ENCODE measurements at regions not wholly inside any gene's neighbourhood (a gene's known extent, or its start where the extent isn't known, plus 50 kb on each side); places are given as distances from the start of the nearest gene placed in this dataset.

DNA sequence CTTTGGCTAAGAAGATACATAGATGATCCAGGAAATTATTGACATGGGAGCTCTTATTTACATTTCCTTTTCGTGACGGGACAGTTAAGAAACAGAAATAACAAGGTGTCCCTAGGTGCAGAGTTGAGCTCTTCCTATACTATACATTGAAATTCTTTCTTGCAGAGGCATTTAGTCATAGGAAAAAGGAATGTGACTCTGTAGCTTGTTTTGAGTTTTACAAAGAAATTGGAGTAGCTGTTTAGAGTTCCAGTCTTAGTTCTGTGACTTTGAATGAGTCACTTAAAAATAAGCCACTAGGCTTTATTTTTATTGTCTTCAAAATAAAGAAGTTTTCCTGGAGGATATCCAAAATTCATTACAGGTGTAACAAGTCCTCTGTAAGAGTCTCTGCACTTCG lies 723.5 kb upstream of the SGO1 start:
- Mint-ChIP-seq H3K36me3 (ENCODE audit: low read depth) (no peaks in the 10 kb centered on the region), H3K4me1 (ENCODE audit: low read depth) (no peaks in the 10 kb centered on the region), H3K27ac (no peak overlapping the region), H3K4me3 (no peak overlapping the region), H3K27me3 (no peaks in the 10 kb centered on the region), H3K9me3 (peaks cover 13% of the 10 kb centered on the region)
- intact Hi-C loops (cut with DNase I, micrococcal nuclease): no loop called here
- TF ChIP-seq, protein P1, sequence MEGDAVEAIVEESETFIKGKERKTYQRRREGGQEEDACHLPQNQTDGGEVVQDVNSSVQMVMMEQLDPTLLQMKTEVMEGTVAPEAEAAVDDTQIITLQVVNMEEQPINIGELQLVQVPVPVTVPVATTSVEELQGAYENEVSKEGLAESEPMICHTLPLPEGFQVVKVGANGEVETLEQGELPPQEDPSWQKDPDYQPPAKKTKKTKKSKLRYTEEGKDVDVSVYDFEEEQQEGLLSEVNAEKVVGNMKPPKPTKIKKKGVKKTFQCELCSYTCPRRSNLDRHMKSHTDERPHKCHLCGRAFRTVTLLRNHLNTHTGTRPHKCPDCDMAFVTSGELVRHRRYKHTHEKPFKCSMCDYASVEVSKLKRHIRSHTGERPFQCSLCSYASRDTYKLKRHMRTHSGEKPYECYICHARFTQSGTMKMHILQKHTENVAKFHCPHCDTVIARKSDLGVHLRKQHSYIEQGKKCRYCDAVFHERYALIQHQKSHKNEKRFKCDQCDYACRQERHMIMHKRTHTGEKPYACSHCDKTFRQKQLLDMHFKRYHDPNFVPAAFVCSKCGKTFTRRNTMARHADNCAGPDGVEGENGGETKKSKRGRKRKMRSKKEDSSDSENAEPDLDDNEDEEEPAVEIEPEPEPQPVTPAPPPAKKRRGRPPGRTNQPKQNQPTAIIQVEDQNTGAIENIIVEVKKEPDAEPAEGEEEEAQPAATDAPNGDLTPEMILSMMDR (IDR thresholded peaks at IDR 0.05): no peak
- no peaks in the 10 kb centered on the region for H3K9me3 ChIP-seq (ENCODE audit: control insufficient read depth in 1 of 2, insufficient read depth in 1 of 2, low read length in 2 of 2)
- ChIA-PET POLR2A (no interaction called here), CTCF (no interaction called here)
- no peak for DNase-seq
- H3K27ac ChIP-seq (ENCODE audit: low read depth in 1 of 2, low read length in 2 of 2): no peak overlapping the region
- ATAC-seq (ENCODE audit: poor library complexity): no peak
- H3K36me3 ChIP-seq (ENCODE audit: insufficient read depth, low read length): no peaks in the 10 kb centered on the region
- H3K4me1 ChIP-seq (ENCODE audit: insufficient read depth, low read length): no peaks in the 10 kb centered on the region
- H3K27me3 ChIP-seq (ENCODE audit: control insufficient read depth in 1 of 2, insufficient read depth in 2 of 2, low read length in 2 of 2): no peaks in the 10 kb centered on the region
- no peak overlapping the region for H3K4me3 ChIP-seq (ENCODE audit: low read length)

DNA sequence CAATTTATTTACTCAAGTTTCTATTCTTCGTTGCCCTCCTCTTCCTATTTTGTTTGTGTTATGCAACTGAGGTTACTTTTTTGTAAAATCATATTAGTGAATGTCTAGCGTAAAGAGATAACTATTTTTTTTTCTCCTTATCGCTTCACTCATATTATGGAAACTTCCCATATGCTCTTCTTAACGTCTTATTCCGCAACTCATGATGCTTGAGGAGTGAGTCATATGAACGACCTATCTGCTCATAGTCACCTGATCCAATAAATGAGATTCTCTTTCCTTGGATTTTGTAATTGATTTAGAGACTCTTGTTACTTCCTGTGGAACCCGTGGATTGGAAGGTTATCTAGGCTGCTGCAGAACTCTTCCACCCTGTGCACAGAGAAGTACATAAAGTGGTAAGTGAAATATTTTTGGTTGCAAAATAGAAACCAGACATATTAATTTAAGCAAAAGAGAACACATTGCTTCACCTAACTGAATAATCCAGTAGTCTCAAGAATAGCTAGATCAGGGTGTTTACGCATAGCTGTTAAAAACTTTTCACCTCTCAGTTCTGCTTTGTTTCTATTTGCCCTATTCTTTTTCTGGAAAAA lies 719.3 kb upstream of the SGO1 start:
- H3K27ac ChIP-seq (ENCODE audit: low read depth in 1 of 2, low read length in 2 of 2): no peak overlapping the region
- no peaks in the 10 kb centered on the region for H3K4me1 ChIP-seq (ENCODE audit: insufficient read depth, low read length)
- Mint-ChIP-seq H3K36me3 (ENCODE audit: low read depth) (no peaks in the 10 kb centered on the region), H3K9me3 (peaks cover 10% of the 10 kb centered on the region), H3K27ac (no peak overlapping the region), H3K4me1 (ENCODE audit: low read depth) (no peaks in the 10 kb centered on the region), H3K27me3 (no peaks in the 10 kb centered on the region), H3K4me3 (no peak overlapping the region)
- TF ChIP-seq, protein P1 (IDR thresholded peaks at IDR 0.05): no peak
- ChIA-PET POLR2A (no interaction called here), CTCF (no interaction called here)
- no peaks in the 10 kb centered on the region for H3K27me3 ChIP-seq (ENCODE audit: control insufficient read depth in 1 of 2, insufficient read depth in 2 of 2, low read length in 2 of 2)
- no peak for ATAC-seq (ENCODE audit: poor library complexity)
- intact Hi-C loops (cut with DNase I, micrococcal nuclease): no loop called here
- H3K9me3 ChIP-seq (ENCODE audit: control insufficient read depth in 1 of 2, insufficient read depth in 1 of 2, low read length in 2 of 2): no peaks in the 10 kb centered on the region
- H3K4me3 ChIP-seq (ENCODE audit: low read length): no peak overlapping the region
- no peaks in the 10 kb centered on the region for H3K36me3 ChIP-seq (ENCODE audit: insufficient read depth, low read length)
- no peak for DNase-seq

DNA sequence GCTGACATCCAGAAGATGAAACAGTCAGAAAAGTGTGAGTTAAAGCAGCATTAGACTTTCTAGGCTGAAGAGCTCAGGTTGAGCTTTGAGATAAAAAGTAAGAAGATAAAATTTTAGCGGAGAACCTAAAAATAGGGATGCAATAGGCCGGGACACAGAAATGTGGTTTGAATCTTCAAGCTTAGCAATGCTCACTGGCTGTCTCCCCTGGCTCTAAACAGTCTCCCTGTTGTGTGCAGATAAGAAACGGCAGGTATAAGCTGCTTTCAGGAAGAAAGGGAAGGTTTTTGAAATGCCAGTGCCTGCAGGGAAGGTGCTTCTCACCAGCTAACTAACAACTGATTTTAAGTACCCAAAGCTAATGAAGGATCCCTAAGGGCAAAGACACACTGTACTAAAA lies 718.7 kb upstream of the SGO1 start:
- H3K27me3 Mint-ChIP-seq: no peaks in the 10 kb centered on the region
- no peak for ATAC-seq (ENCODE audit: poor library complexity)
- no peaks in the 10 kb centered on the region for H3K27me3 ChIP-seq (ENCODE audit: control insufficient read depth in 1 of 2, insufficient read depth in 2 of 2, low read length in 2 of 2)
- POLR2A ChIA-PET: no interaction called here
- no peak overlapping the region for H3K4me3 Mint-ChIP-seq
- TF ChIP-seq, protein P1 (IDR thresholded peaks at IDR 0.05): no peak
- intact Hi-C loops (cut with DNase I, micrococcal nuclease): no loop called here
- no peaks in the 10 kb centered on the region for H3K36me3 ChIP-seq (ENCODE audit: insufficient read depth, low read length)
- no peaks in the 10 kb centered on the region for H3K4me1 ChIP-seq (ENCODE audit: insufficient read depth, low read length)
- no peak overlapping the region for H3K27ac Mint-ChIP-seq
- peaks cover 15% of the 10 kb centered on the region for H3K9me3 Mint-ChIP-seq
- H3K9me3 ChIP-seq (ENCODE audit: control insufficient read depth in 1 of 2, insufficient read depth in 1 of 2, low read length in 2 of 2): peaks cover 0 to 5% of the 10 kb centered on the region in 2 experiments
- H3K36me3 Mint-ChIP-seq (ENCODE audit: low read depth): no peaks in the 10 kb centered on the region
- H3K27ac ChIP-seq (ENCODE audit: low read depth in 1 of 2, low read length in 2 of 2): no peak overlapping the region
- DNase-seq: no peak
- H3K4me1 Mint-ChIP-seq (ENCODE audit: low read depth): no peaks in the 10 kb centered on the region
- no peak overlapping the region for H3K4me3 ChIP-seq (ENCODE audit: low read length)
- CTCF ChIA-PET: no interaction called here
